ENCODE measurements at regions not wholly inside any gene's neighbourhood (a gene's known extent, or its start where the extent isn't known, plus 50 kb on each side); places are given as distances from the start of the nearest gene placed in this dataset.

DNA sequence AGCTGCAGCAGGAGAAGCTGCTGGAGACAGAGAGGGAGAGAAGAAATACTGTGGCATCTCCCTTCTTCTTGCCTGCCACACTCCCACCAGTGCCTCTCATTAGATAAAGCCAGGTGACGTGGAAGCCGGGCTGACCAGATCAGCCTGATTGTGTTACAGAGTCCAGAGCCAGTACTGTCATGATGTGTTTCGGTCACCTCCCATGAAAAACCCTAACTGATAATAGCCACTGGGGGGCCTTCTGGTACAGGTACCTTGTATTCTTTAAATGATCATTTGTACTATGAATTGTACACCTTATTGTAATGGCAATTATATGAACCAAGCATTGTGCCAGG, 125.8 kb upstream of the TMEM108 start:
- TF ChIP-seq, protein P1, sequence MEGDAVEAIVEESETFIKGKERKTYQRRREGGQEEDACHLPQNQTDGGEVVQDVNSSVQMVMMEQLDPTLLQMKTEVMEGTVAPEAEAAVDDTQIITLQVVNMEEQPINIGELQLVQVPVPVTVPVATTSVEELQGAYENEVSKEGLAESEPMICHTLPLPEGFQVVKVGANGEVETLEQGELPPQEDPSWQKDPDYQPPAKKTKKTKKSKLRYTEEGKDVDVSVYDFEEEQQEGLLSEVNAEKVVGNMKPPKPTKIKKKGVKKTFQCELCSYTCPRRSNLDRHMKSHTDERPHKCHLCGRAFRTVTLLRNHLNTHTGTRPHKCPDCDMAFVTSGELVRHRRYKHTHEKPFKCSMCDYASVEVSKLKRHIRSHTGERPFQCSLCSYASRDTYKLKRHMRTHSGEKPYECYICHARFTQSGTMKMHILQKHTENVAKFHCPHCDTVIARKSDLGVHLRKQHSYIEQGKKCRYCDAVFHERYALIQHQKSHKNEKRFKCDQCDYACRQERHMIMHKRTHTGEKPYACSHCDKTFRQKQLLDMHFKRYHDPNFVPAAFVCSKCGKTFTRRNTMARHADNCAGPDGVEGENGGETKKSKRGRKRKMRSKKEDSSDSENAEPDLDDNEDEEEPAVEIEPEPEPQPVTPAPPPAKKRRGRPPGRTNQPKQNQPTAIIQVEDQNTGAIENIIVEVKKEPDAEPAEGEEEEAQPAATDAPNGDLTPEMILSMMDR (conservative IDR thresholded peaks at IDR 0.05; ENCODE audit: low read length): no peak
- no peak for TF ChIP-seq EZH2phosphoT487 (IDR thresholded peaks at IDR 0.05; ENCODE audit: borderline replicate concordance)
